HepG2 (cell line): ENCODE measurements at regions not wholly inside any gene's neighbourhood (a gene's known extent, or its start where the extent isn't known, plus 50 kb on each side); places are given as distances from the start of the nearest gene placed in this dataset.

ENCODE experiments used
- ATAC-seq: fragments of 200-7000 bp; cut with Tn5 transposase; 3 replicates; pipeline ENCODE4 v1.9.1; 2020; ENCODE audit warnings: mild to moderate bottlenecking, moderate library complexity
- BruUV-seq: library from RNA; stranded (reverse); fragments of 400-500 nt; replicated peaks from 2 replicates; lab custom pipeline; 2021; lab: Mats Ljungman, UMichigan
- CTCF ChIA-PET: fragments of 300-600 bp; formaldehyde crosslinking; extraction: SDS; loops from one replicate; lab custom pipeline; 2021; ENCODE audit warnings: low total read pairs, inconsistent platforms, low intra/inter-chr PET ratio; lab: Yijun Ruan, JAX
- POLR2A ChIA-PET: fragments of 350-600 bp; sonication (Branson Sonifier 250); formaldehyde crosslinking; loops from one replicate; lab custom pipeline; 2020; ENCODE audit warnings: antibody characterized with exemption, inconsistent platforms; lab: Yijun Ruan, JAX
- DNase-seq: peaks from one replicate; pipeline ENCODE4 v3.0.0-alpha.2; 2015; ENCODE audit warnings: low spot score
- FAIRE-seq: peaks from 3 replicates; lab custom pipeline; 2011; peaks lifted over from hg19 to GRCh38; lab: Jason Lieb, UNC
- H2AFZ ChIP-seq: one replicate; pipeline ENCODE4 v1.6.1; 2011; ENCODE audit warnings: low read length, inconsistent platforms
- H3K27ac ChIP-seq: fragments of 300-600 bp; 3 replicates; pipeline ENCODE4 v1.8.0; 2011; ENCODE audit warnings: mixed run types, mild to moderate bottlenecking, mixed read lengths, low read length, inconsistent platforms; ENCODE audit not compliant: insufficient read depth; ENCODE audit errors: extremely low read length
- H3K27me3 ChIP-seq, 2 experiments: fragments of 200-600 bp in 1 of 2; 2 replicates in 1 of 2; 3 replicates in 1 of 2; pipeline versions ENCODE4 v1.6.0 to v1.8.0; 2011; ENCODE audit warnings: low read length in 2 of 2, mild to moderate bottlenecking in 2 of 2, moderate library complexity in 2 of 2, inconsistent platforms in 1 of 2; ENCODE audit not compliant: insufficient read depth in 2 of 2, control insufficient read depth in 1 of 2
- H3K36me3 ChIP-seq, 2 experiments: fragments of 200-600 bp in 1 of 2; replicated peaks in 1 of 2; 2 replicates in 1 of 2; 3 replicates in 1 of 2; pipeline versions ENCODE4 v1.5.1 to v1.8.0; 2011; ENCODE audit warnings: low read length in 2 of 2, inconsistent platforms in 1 of 2; ENCODE audit not compliant: insufficient read depth in 2 of 2, control insufficient read depth in 1 of 2
- H3K4me1 ChIP-seq: 2 replicates; pipeline ENCODE4 v1.5.1; 2012; ENCODE audit warnings: low read length, inconsistent platforms; ENCODE audit not compliant: insufficient read depth
- H3K4me2 ChIP-seq: 2 replicates; pipeline ENCODE4 v1.6.0; 2011; ENCODE audit warnings: low read depth, low read length, inconsistent platforms
- H3K4me3 ChIP-seq, 3 experiments: fragments of 200-600 bp in 1 of 3; sonication (generic), shearing (Covaris generic) in 1 of 3; replicated peaks in 1 of 3; 2 replicates each; pipeline ENCODE4 v1.5.1; 2011 to 2016; ENCODE audit warnings: low read length in 3 of 3, inconsistent platforms in 2 of 3, low read depth in 2 of 3, mild to moderate bottlenecking in 2 of 3, control low read depth in 1 of 3, mixed read lengths in 1 of 3; ENCODE audit not compliant: insufficient read depth in 1 of 3
- H3K79me2 ChIP-seq: one replicate; pipeline ENCODE4 v1.6.1; 2011; ENCODE audit warnings: low read length, inconsistent platforms; ENCODE audit not compliant: insufficient read depth
- H3K9ac ChIP-seq: 2 replicates; pipeline ENCODE4 v1.6.0; 2011; ENCODE audit warnings: mild to moderate bottlenecking, low read depth, low read length, inconsistent platforms; ENCODE audit not compliant: insufficient read depth
- H3K9me3 ChIP-seq: 2 replicates; pipeline ENCODE4 v1.5.1; 2012; ENCODE audit warnings: mild to moderate bottlenecking, low read length
- H4K20me1 ChIP-seq: 2 replicates; pipeline ENCODE4 v1.6.0; 2011; ENCODE audit warnings: inconsistent platforms, mild to moderate bottlenecking, low read length, moderate library complexity; ENCODE audit not compliant: insufficient read depth
- NFKBIZ ChIP-seq: IDR thresholded peaks from 2 replicates; pipeline ENCODE4 v1.6.1; 2018; ENCODE audit warnings: missing genetic modification reagents, missing compliant biosample characterization
- ZBTB20 ChIP-seq: sonication (generic); formaldehyde crosslinking; IDR thresholded peaks from 2 replicates; pipeline ENCODE4 v1.8.1; 2023; ENCODE audit warnings: missing genetic modification reagents, low read depth, mild to moderate bottlenecking, borderline replicate concordance
- ZFP62 ChIP-seq: sonication (generic); formaldehyde crosslinking; IDR thresholded peaks from 2 replicates; pipeline ENCODE4 v1.4.0; 2020; ENCODE audit warnings: missing genetic modification reagents
- ZNF230 ChIP-seq: sonication (generic); formaldehyde crosslinking; IDR thresholded peaks from 2 replicates; pipeline ENCODE4 v1.4.0; 2020; ENCODE audit warnings: mild to moderate bottlenecking, missing genetic modification reagents
- ZSCAN12 ChIP-seq: sonication (generic); formaldehyde crosslinking; IDR thresholded peaks from 2 replicates; pipeline ENCODE4 v1.9.0; 2021; ENCODE audit warnings: mild to moderate bottlenecking, missing genetic modification reagents
- WGBS: methylation state at CpG from one replicate; pipeline ENCODE4 v1.1.6; 2017; ENCODE audit warnings: low lambda C conversion rate; 5-methylcytosine and 5-hydroxymethylcytosine counted together
- in situ Hi-C: cut with HindIII; loops from 2 replicates; pipeline ENCODE4 v1.10.0; 2017; ENCODE audit warnings: low pct_unique_long_range_greater_than_20kb; ENCODE audit not compliant: extremely low pct_ligation_motif_present
- intact Hi-C: fragments of 100-400 bp; cut with micrococcal nuclease; formaldehyde crosslinking; loops from one replicate; pipeline ENCODE4 v1.10.0; 2022; ENCODE audit not compliant: unreplicated experiment
- TF ChIP-seq, protein P1 (sequence below): sonication (generic); formaldehyde crosslinking; conservative IDR thresholded peaks from 2 replicates; pipeline ENCODE4 v1.5.0; 2020; ENCODE audit warnings: missing genetic modification reagents
- TF ChIP-seq, protein P2 (sequence below): sonication (generic); formaldehyde crosslinking; IDR thresholded peaks from 2 replicates; pipeline ENCODE4 v1.4.0; 2020; ENCODE audit warnings: missing genetic modification reagents

DNA sequence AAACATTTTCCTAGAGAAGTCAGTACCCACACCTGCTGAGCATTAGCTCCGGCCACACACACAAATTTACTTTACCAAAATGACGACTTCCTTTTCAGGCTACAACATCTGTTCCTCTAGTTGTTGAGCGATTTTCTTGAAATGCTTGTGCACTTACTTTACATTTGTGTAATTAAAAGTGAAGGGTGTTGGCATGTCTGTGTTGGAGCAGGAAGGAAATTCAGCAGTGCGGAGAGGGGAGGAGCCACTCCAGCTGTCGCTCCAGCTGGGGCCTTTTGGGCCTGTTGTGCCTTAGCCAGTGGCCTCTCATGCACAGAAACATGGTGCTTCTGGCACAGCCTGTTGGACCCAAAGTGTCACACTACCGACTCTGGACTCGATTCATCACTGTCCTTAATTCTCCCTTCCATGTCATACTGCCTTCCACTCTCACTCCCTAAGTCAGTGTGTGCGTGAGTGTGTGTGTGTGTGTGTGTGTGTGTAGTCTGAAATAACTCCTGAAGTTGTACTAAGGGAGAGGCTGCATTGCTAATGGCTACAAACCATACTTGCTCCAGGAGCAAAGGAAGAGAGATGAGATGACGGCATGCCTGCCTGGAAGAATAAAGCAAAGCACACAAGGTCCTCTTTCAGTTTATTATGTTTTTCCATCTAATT, 191.8 kb upstream of the ARG1 start:
- POLR2A ChIA-PET = no interaction called here
- Histone ChIP-seq H2AFZ (no peak overlapping the region), H3K4me1 (no peaks in the 10 kb centered on the region), H3K27me3 (peaks cover 0 to 35% of the 10 kb centered on the region in 2 experiments; a peak in 3 of 5 replicates), H3K4me3 (no peak overlapping the region), H3K9ac (no peak overlapping the region), H4K20me1 (no peaks in the 10 kb centered on the region), H3K9me3 (no peaks in the 10 kb centered on the region), H3K79me2 (no peaks in the 10 kb centered on the region), H3K4me2 (no peak overlapping the region), H3K36me3 (no peaks in the 10 kb centered on the region), H3K27ac (no peak overlapping the region)
- TF ChIP-seq, protein P1, sequence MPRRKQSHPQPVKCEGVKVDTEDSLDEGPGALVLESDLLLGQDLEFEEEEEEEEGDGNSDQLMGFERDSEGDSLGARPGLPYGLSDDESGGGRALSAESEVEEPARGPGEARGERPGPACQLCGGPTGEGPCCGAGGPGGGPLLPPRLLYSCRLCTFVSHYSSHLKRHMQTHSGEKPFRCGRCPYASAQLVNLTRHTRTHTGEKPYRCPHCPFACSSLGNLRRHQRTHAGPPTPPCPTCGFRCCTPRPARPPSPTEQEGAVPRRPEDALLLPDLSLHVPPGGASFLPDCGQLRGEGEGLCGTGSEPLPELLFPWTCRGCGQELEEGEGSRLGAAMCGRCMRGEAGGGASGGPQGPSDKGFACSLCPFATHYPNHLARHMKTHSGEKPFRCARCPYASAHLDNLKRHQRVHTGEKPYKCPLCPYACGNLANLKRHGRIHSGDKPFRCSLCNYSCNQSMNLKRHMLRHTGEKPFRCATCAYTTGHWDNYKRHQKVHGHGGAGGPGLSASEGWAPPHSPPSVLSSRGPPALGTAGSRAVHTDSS = no peak
- no peak for TF ChIP-seq NFKBIZ
- TF ChIP-seq ZFP62 (CRISPR knock-in tag) = no peak
- no peak for TF ChIP-seq ZNF230 (CRISPR knock-in tag)
- no peak for TF ChIP-seq ZBTB20 (CRISPR knock-in tag)
- no peak for TF ChIP-seq ZSCAN12 (CRISPR knock-in tag)
- TF ChIP-seq, protein P2, sequence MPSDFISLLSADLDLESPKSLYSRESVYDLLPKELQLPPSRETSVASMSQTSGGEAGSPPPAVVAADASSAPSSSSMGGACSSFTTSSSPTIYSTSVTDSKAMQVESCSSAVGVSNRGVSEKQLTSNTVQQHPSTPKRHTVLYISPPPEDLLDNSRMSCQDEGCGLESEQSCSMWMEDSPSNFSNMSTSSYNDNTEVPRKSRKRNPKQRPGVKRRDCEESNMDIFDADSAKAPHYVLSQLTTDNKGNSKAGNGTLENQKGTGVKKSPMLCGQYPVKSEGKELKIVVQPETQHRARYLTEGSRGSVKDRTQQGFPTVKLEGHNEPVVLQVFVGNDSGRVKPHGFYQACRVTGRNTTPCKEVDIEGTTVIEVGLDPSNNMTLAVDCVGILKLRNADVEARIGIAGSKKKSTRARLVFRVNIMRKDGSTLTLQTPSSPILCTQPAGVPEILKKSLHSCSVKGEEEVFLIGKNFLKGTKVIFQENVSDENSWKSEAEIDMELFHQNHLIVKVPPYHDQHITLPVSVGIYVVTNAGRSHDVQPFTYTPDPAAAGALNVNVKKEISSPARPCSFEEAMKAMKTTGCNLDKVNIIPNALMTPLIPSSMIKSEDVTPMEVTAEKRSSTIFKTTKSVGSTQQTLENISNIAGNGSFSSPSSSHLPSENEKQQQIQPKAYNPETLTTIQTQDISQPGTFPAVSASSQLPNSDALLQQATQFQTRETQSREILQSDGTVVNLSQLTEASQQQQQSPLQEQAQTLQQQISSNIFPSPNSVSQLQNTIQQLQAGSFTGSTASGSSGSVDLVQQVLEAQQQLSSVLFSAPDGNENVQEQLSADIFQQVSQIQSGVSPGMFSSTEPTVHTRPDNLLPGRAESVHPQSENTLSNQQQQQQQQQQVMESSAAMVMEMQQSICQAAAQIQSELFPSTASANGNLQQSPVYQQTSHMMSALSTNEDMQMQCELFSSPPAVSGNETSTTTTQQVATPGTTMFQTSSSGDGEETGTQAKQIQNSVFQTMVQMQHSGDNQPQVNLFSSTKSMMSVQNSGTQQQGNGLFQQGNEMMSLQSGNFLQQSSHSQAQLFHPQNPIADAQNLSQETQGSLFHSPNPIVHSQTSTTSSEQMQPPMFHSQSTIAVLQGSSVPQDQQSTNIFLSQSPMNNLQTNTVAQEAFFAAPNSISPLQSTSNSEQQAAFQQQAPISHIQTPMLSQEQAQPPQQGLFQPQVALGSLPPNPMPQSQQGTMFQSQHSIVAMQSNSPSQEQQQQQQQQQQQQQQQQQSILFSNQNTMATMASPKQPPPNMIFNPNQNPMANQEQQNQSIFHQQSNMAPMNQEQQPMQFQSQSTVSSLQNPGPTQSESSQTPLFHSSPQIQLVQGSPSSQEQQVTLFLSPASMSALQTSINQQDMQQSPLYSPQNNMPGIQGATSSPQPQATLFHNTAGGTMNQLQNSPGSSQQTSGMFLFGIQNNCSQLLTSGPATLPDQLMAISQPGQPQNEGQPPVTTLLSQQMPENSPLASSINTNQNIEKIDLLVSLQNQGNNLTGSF (CRISPR knock-in tag) = no peak
- DNase-seq (no peak), ATAC-seq (no peak), FAIRE-seq (no peak)
- intact Hi-C loops (no loop called here), in situ Hi-C loops (no loop called here)
- WGBS = 38% methylated on average over 9 of the region's 9 CpGs
- BruUV-seq = no TSS peak
- CTCF ChIA-PET = no interaction called here
